NCI-H146 treated with DMSO at 0.1 percent for 48 hours (cell line): ENCODE measurements at regions not wholly inside any gene's neighbourhood (a gene's known extent, or its start where the extent isn't known, plus 50 kb on each side); places are given as distances from the start of the nearest gene placed in this dataset.

Experiments used
- DNase-seq: peaks from one replicate; lab custom pipeline; 2025; ENCODE audit not compliant: unreplicated experiment; lab: John Stamatoyannopoulos, UW

DNA sequence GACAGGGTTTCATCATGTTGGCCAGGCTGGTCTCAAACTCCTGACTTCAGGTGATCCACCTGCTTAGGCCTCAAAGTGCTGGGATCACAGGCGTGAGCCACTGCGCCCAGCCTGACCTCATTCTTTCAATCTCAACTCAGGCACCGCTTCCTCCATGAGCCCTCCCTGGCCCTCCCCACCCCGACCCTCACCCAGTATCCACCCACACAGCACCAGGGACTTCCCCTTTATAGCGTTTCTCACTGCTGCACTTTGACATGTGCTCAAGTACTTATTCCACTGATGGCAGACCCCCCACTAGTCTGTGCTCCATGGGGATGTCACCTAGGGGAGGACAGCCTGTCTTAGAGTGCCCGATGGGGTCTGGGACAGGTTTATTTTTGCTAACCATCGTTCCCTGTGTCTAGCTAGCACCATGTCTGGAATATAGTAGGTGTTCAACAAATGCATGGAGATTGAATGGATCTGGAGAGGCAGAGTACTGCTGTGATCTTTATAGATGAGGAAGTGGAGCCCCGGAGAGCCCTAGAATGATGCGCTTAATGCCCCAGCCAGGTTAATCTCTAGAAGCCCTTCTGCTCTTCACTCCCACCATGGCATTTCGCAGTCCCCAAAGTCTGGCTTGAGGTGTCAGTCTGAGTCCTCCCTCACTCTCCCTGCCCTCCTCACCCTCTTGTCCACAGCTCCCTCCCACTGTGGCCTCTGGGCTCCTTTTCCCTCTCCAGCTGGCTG is 258.8 kb downstream of the RPS24 start:
- DNase-seq, result no peak

DNA sequence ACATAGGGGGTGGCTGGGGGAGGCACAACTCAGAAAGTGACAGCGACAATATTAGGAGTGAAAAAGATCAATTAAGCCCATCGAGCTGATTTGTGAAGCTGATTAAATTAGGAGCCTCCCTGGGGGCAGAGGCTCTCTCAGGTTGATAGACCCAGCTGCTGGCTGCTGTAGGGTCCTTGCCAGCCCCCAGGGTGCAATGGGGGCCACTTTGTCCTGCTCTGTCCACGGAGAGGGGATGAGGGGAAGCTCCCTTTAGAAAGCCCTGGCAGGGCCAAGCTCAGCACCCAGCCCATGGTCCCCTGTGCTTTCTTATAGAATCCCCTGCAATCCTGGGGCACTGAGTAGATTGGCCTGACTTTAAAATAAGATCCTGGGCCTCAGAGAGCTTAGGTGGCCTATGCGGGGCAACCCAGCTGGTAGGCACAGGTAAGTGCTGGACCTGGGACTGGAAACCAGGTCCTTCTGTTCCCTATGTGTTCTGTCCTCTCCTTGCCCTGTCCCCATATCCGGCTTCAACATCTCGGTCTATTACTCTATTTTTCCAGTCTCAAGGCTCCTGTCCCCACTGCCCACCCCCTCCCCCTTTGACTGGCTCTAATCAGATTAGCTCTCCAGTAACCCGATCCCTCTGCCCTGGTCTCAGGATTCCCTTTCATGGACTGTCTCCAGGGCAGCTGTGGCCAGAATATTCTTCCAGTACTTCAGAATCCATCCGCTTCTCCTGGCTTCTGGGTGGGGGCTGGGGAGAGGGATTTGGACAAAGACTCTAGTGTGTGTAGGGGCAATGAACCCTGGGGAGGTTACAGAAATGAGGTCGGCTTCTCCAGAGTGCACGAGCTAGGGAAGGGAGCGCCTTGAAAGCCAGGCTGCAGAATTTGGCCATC is 259.6 kb downstream of the RPS24 start:
- peak; percentile 56 for DNase-seq

DNA sequence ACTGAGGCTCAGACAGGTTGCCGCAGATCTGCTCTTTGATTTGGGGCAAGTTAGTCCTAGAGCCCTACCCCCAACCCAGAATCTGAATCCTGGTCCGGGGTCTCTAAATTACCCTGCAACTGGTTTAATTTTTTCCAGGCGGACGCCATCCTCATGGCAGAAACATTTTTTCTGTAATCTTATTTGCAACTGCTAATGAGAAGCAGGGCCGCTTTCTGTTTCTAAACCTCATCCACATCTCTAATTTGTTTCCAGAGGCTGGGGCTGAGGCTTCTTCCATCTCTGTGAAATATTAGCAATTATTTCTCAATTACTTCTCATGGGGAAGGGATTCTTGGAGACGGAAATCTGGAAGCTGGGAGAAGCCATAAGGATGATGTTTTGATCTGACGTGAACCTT is 261.6 kb downstream of the RPS24 start:
- DNase-seq, result no peak

DNA sequence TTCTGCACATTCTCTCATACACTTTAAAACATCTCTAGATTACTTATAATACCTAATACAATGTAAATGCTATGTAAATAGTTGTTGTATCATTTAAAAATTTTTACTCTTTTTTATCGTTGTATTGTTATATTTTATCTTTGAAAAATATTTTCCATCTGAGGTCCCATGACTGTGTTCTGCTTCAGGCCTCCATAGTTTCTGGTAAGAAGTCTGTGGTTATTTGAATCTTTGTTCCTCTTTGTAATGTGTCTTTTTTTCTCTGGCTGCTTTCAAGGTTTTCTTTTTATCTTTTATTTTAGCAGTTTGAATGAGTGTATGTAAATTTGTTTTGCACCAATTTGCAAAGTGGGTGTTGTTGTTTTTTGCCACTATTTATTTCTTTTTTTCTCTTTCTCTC is 263.1 kb downstream of the RPS24 start:
- DNase-seq, result no peak

DNA sequence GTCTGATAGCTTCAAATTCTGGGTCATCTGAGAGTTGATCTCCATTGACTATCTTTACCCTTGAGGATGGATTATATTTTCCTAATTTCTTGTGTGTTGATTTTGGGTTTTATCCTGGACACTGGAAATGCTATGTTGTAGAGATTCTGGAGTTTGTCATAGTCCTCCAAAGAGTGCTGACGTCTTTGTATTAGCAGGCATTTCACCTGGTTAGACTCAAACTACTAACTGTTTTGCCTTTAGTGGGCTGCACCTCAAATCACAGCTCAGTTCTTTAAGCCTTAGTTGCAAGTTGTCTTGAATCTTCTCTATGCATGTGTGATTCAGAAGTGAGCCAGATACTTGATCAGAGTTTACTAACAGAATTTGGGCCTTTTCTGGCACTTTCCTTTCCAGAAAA is 264.3 kb downstream of the RPS24 start:
- DNase-seq, result no peak

GRCh38 chr10:78298835-78299234 is 265.2 kb downstream of the RPS24 start:
- no peak for DNase-seq

GRCh38 chr10:78299851-78300468 is 266.3 kb downstream of the RPS24 start:
- no peak for DNase-seq

DNA sequence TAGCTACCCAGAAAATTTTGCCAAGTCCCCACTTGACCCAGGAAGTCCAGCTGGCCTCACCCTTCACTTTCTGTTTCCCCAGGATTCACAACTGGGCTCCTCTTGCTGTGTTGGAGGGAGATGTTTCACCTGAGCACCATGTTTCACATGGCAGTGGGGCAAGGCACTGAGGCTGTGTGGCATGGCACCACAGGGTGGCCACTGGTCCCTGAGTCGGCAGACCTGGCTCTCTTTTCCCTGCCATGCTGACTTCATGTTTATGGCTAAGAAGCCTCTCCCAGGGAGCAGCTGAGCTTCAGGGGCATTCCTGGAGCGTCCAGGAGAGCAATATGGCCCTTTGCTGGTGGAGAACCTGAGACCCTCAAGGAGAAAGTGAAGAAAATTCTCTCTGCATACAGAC is 266.9 kb downstream of the RPS24 start:
- no peak for DNase-seq

DNA sequence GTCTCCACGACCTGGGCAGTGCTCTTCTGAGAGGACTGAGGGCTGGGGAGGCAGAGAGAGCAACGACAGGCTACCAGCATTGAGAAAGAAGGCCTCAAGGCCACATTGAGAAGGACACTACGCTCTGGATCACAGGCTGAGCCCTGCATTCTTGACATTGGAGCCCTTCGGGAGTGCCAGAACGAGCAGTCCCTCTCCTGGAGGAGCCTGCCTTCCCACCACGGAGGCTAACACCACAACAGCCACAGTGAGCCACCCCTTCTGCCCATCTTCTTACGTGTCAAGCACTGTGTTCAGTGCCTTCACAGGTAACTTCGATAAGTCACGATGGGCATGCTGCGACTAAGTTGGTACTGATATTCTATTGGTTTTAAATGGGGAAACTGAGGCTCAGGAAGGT is 267.8 kb downstream of the RPS24 start:
- DNase-seq, result no peak

GRCh38 chr10:78301891-78302738 is 268.5 kb downstream of the RPS24 start:
- peak; percentile 41 for DNase-seq

DNA sequence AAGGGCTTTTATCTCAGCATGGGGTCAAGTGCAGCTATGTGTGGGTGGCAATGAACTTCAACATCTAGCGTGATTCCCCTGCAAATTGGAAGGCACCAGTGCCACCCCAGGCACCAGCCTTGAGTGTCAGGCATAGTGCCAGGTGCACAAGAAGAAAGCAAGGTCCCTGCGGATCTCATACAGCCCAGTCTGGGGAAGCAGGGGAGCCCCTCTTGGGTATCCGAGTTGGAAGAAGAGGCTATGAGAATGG is 269.0 kb downstream of the RPS24 start:
- no peak for DNase-seq

DNA sequence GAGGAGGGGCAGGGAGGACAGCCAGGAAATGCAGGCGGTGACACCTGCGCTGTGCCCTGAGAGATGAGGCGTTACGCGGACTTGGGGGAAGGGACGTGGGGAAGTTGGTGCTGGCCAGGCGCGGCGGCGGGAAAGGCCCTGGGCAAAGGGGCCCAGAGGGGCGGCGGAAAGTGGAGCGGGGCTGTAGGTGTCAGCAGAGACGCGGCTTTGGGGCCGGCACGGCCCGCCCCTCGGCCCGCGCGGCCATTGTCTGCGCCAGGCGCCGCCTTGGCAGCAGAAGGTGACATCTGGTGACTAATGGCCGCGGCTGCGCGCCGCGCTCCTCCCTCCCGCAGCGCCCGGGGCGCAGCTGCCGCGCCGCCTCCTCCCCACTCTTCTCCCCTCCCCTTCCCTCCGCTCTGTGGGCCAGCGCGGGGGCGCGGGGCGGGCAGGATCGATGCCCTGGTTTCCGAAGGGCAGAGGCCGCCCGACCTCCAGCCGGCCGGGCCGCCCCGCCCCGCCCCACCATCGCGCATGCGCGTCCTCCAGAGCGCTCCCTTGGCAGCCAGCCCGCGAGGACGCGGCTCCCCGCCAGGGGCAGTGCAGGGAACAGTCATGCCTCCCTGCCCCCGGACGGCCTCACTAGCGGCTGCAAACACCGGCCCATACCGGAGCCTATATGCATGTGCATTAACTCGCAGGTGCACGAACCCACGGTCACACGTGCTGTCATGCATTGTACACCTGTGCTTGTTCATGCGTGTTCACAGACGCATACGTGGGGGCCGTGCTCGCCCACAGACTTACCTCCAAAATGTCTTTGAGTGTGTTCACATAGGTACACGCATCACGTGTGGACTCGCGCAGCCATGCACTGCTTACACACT is 269.6 kb downstream of the RPS24 start:
- peak; percentile 99 for DNase-seq

DNA sequence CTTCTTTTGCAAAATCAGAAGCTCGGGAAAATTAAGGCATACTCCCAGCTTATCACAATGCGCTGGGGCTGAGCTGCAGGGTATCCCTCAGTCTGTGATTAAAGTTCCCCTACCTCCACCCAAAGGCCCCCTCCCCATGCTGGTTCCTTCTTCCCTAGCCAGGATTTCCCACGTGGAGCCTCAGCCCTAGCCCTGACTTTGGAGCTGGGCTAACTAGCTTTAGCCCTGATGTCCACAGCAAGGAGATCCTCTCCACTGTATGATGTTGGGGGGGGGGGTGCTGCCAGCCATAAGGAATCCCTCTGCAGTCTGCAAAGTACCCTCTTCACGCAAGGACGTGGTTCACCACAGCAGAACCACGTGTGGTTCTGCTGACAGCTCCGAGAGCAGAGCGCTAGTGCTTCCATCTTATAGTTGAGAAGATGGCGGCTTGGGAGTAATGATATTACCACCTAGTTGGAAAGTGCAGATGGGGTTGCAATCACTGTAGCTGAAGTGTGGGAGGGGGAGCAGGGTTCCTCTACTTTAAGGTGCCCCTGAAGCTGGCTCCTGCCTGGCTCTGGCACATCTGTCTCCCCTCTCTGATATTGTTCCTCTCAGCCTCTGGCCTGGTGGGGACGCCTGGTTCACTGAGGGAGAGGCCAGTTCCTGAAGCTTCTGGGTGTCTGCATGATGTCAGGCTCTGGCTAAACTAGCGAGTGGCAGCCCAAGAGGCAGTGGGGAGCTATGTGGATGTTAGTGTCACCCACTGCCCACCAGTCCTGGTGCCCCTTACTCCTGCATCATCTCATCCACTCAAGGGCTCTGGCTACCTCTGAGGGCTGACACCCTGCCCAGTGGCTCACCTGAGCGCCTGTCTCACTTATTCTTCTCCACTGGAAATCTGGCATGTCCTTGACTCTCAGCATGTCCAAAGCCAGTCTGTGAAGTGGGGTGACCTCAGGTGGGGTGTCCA is 270.7 kb downstream of the RPS24 start:
- DNase-seq, result no peak

DNA sequence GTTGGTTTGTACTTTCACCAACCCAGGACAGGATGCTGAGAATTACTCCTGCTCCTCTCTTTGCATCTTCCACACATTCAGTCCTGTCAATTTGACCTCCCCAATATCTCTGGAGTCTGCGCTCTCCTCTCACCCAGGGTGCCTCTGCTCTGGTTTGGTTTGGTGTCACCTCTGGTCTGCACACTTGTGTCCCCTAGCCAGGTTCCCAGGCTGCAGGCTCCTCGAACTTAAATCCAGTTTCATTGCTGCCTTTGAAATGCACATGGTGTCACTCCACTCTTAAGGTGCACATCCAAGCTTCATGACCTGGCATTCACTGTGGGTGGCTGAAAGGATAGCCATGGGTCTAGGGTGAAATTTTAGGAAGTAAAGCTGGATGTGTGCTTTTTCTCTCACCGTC is 271.6 kb downstream of the RPS24 start:
- no peak for DNase-seq

- no peak for DNase-seq
Measured at GRCh38 chr10:78306358-78306757, 272.7 kb downstream of the RPS24 start.

- no peak for DNase-seq
Measured at GRCh38 chr10:78307576-78307975, 273.9 kb downstream of the RPS24 start.

- DNase-seq, result no peak
Measured at GRCh38 chr10:78309536-78310237, 276.0 kb downstream of the RPS24 start.

GRCh38 chr10:78310481-78311080 is 276.9 kb downstream of the RPS24 start:
- DNase-seq, result no peak
